ENCODE measurements at regions not wholly inside any gene's neighbourhood (a gene's known extent, or its start where the extent isn't known, plus 50 kb on each side); places are given as distances from the start of the nearest gene placed in this dataset.

GRCh38 chr4:114306946-114307345 lies 291.7 kb upstream of the UGT8 start:
- Histone ChIP-seq H3K27ac (ENCODE audit: poor library complexity, severe bottlenecking) (no peak overlapping the region), H3K4me1 (ENCODE audit: insufficient read depth, poor library complexity, severe bottlenecking) (no peaks in the 10 kb centered on the region), H3K4me3 (ENCODE audit: severe bottlenecking) (no peak overlapping the region), H3K9me3 (ENCODE audit: severe bottlenecking) (no peaks in the 10 kb centered on the region), H3K36me3 (ENCODE audit: low read depth) (no peaks in the 10 kb centered on the region), H3K27me3 (ENCODE audit: insufficient read depth, poor library complexity, severe bottlenecking) (no peaks in the 10 kb centered on the region)
- TF ChIP-seq CTCF (IDR thresholded peaks at IDR 0.05; ENCODE audit: poor library complexity, severe bottlenecking), result no peak
- ATAC-seq (ENCODE audit: low read depth) (no peak), DNase-seq (ENCODE audit: low spot score) (no peak)

- H3K9me3 ChIP-seq (ENCODE audit: severe bottlenecking), result no peaks in the 10 kb centered on the region
- no peaks in the 10 kb centered on the region for H3K36me3 ChIP-seq (ENCODE audit: low read depth)
- no peak for TF ChIP-seq CTCF (IDR thresholded peaks at IDR 0.05; ENCODE audit: poor library complexity, severe bottlenecking)
- H3K27me3 ChIP-seq (ENCODE audit: insufficient read depth, poor library complexity, severe bottlenecking), result no peaks in the 10 kb centered on the region
- H3K4me3 ChIP-seq (ENCODE audit: severe bottlenecking), result no peak overlapping the region
- ATAC-seq (ENCODE audit: low read depth), result no peak
- H3K4me1 ChIP-seq (ENCODE audit: insufficient read depth, poor library complexity, severe bottlenecking), result no peaks in the 10 kb centered on the region
- no peak for DNase-seq (ENCODE audit: low spot score)
- no peak overlapping the region for H3K27ac ChIP-seq (ENCODE audit: poor library complexity, severe bottlenecking)
Measured at GRCh38 chr4:114310296-114310925, 288.2 kb upstream of the UGT8 start.

- no peaks in the 10 kb centered on the region for H3K36me3 ChIP-seq (ENCODE audit: low read depth)
- no peak for TF ChIP-seq CTCF (IDR thresholded peaks at IDR 0.05; ENCODE audit: poor library complexity, severe bottlenecking)
- DNase-seq (ENCODE audit: low spot score), result no peak
- no peaks in the 10 kb centered on the region for H3K27me3 ChIP-seq (ENCODE audit: insufficient read depth, poor library complexity, severe bottlenecking)
- H3K4me3 ChIP-seq (ENCODE audit: severe bottlenecking), result no peak overlapping the region
- H3K9me3 ChIP-seq (ENCODE audit: severe bottlenecking), result no peaks in the 10 kb centered on the region
- no peak overlapping the region for H3K27ac ChIP-seq (ENCODE audit: poor library complexity, severe bottlenecking)
- no peak for ATAC-seq (ENCODE audit: low read depth)
- no peaks in the 10 kb centered on the region for H3K4me1 ChIP-seq (ENCODE audit: insufficient read depth, poor library complexity, severe bottlenecking)
Measured at GRCh38 chr4:114311787-114312186, 286.8 kb upstream of the UGT8 start.

GRCh38 chr4:114312338-114312737 lies 286.3 kb upstream of the UGT8 start:
- Histone ChIP-seq H3K27ac (ENCODE audit: poor library complexity, severe bottlenecking) (no peak overlapping the region), H3K4me1 (ENCODE audit: insufficient read depth, poor library complexity, severe bottlenecking) (no peaks in the 10 kb centered on the region), H3K9me3 (ENCODE audit: severe bottlenecking) (no peaks in the 10 kb centered on the region), H3K27me3 (ENCODE audit: insufficient read depth, poor library complexity, severe bottlenecking) (no peaks in the 10 kb centered on the region), H3K36me3 (ENCODE audit: low read depth) (no peaks in the 10 kb centered on the region), H3K4me3 (ENCODE audit: severe bottlenecking) (no peak overlapping the region)
- ATAC-seq (ENCODE audit: low read depth) (no peak), DNase-seq (ENCODE audit: low spot score) (no peak)
- no peak for TF ChIP-seq CTCF (IDR thresholded peaks at IDR 0.05; ENCODE audit: poor library complexity, severe bottlenecking)

- Histone ChIP-seq H3K4me1 (ENCODE audit: insufficient read depth, poor library complexity, severe bottlenecking) (no peaks in the 10 kb centered on the region), H3K9me3 (ENCODE audit: severe bottlenecking) (no peaks in the 10 kb centered on the region), H3K4me3 (ENCODE audit: severe bottlenecking) (no peak overlapping the region), H3K27ac (ENCODE audit: poor library complexity, severe bottlenecking) (no peak overlapping the region), H3K27me3 (ENCODE audit: insufficient read depth, poor library complexity, severe bottlenecking) (no peaks in the 10 kb centered on the region), H3K36me3 (ENCODE audit: low read depth) (no peaks in the 10 kb centered on the region)
- no peak for DNase-seq (ENCODE audit: low spot score)
- no peak for TF ChIP-seq CTCF (IDR thresholded peaks at IDR 0.05; ENCODE audit: poor library complexity, severe bottlenecking)
- no peak for ATAC-seq (ENCODE audit: low read depth)
Measured at GRCh38 chr4:114316789-114317188, 281.8 kb upstream of the UGT8 start.

Measured in RWPE2 (cell line).